ENCODE measurements at regions not wholly inside any gene's neighbourhood (a gene's known extent, or its start where the extent isn't known, plus 50 kb on each side); places are given as distances from the start of the nearest gene placed in this dataset.
"Not testable (repeated sequence)": the region's sequence is repeated elsewhere in the genome, so short reads cannot be mapped to it uniquely, and the experiment has no call there.

GRCh38 chr4:11072999-11073398, 355.7 kb downstream of the HS3ST1 start:
- Histone ChIP-seq H3K9me3 (ENCODE audit: control insufficient read depth in 2 of 2, insufficient read depth in 1 of 2, low read length in 1 of 2) (no peaks in the 10 kb centered on the region), H3K36me3 (ENCODE audit: control insufficient read depth in 2 of 2, insufficient read depth in 2 of 2, low read length in 1 of 2) (no peaks in the 10 kb centered on the region), H3K4me1 (ENCODE audit: control insufficient read depth in 2 of 2, insufficient read depth in 2 of 2, low read length in 2 of 2) (peaks cover 0 to 6% of the 10 kb centered on the region in 2 donors), H3K4me3 (ENCODE audit: low read length in 2 of 2) (no peak overlapping the region), H3K27ac (ENCODE audit: low read depth in 1 of 2, low read length in 1 of 2) (no peak overlapping the region), H3K27me3 (ENCODE audit: control insufficient read depth in 2 of 2, insufficient read depth in 1 of 2, low read length in 1 of 2) (no peaks in the 10 kb centered on the region)
- peak in 2 of 9 donors; percentile 26 to 28 for DNase-seq (ENCODE audit: low read depth in 6 of 9, low spot score in 9 of 9)
- WGBS = 96% methylated on average over 8 of the region's 8 CpGs

- H3K27ac ChIP-seq (ENCODE audit: low read depth in 1 of 2, low read length in 1 of 2) = no peak overlapping the region
- WGBS = 97% methylated on average over 5 of the region's 5 CpGs
- no peak overlapping the region for H3K4me3 ChIP-seq (ENCODE audit: low read length in 2 of 2)
- DNase-seq (ENCODE audit: low read depth in 6 of 9, low spot score in 9 of 9) = no peak
- H3K4me1 ChIP-seq (ENCODE audit: control insufficient read depth in 2 of 2, insufficient read depth in 2 of 2, low read length in 2 of 2) = peaks cover 0 to 6% of the 10 kb centered on the region in 2 donors
- no peaks in the 10 kb centered on the region for H3K27me3 ChIP-seq (ENCODE audit: control insufficient read depth in 2 of 2, insufficient read depth in 1 of 2, low read length in 1 of 2)
- H3K9me3 ChIP-seq (ENCODE audit: control insufficient read depth in 2 of 2, insufficient read depth in 1 of 2, low read length in 1 of 2) = no peaks in the 10 kb centered on the region
- H3K36me3 ChIP-seq (ENCODE audit: control insufficient read depth in 2 of 2, insufficient read depth in 2 of 2, low read length in 1 of 2) = no peaks in the 10 kb centered on the region
These were observed 356.2 kb downstream of the HS3ST1 start for GRCh38 chr4:11072463-11072862.

GRCh38 chr4:11070813-11071212, 357.9 kb downstream of the HS3ST1 start:
- H3K9me3 ChIP-seq (ENCODE audit: control insufficient read depth in 2 of 2, insufficient read depth in 1 of 2, low read length in 1 of 2) = peaks cover 0 to 4% of the 10 kb centered on the region in 2 donors
- H3K27ac ChIP-seq (ENCODE audit: low read depth in 1 of 2, low read length in 1 of 2) = no peak overlapping the region
- H3K27me3 ChIP-seq (ENCODE audit: control insufficient read depth in 2 of 2, insufficient read depth in 1 of 2, low read length in 1 of 2) = no peaks in the 10 kb centered on the region
- no peaks in the 10 kb centered on the region for H3K36me3 ChIP-seq (ENCODE audit: control insufficient read depth in 2 of 2, insufficient read depth in 2 of 2, low read length in 1 of 2)
- H3K4me1 ChIP-seq (ENCODE audit: control insufficient read depth in 2 of 2, insufficient read depth in 2 of 2, low read length in 2 of 2) = peaks cover 0 to 6% of the 10 kb centered on the region in 2 donors
- 98% methylated on average over 4 of the region's 4 CpGs for WGBS
- H3K4me3 ChIP-seq (ENCODE audit: low read length in 2 of 2) = no peak overlapping the region
- no peak for DNase-seq (ENCODE audit: low read depth in 6 of 9, low spot score in 9 of 9)

GRCh38 chr4:11069581-11070211, 359.0 kb downstream of the HS3ST1 start:
- Histone ChIP-seq H3K4me1 (ENCODE audit: control insufficient read depth in 2 of 2, insufficient read depth in 2 of 2, low read length in 2 of 2) (peaks cover 0 to 6% of the 10 kb centered on the region in 2 donors), H3K9me3 (ENCODE audit: control insufficient read depth in 2 of 2, insufficient read depth in 1 of 2, low read length in 1 of 2) (peaks cover 0 to 4% of the 10 kb centered on the region in 2 donors), H3K36me3 (ENCODE audit: control insufficient read depth in 2 of 2, insufficient read depth in 2 of 2, low read length in 1 of 2) (no peaks in the 10 kb centered on the region), H3K4me3 (ENCODE audit: low read length in 2 of 2) (no peak overlapping the region), H3K27ac (ENCODE audit: low read depth in 1 of 2, low read length in 1 of 2) (no peak overlapping the region), H3K27me3 (ENCODE audit: control insufficient read depth in 2 of 2, insufficient read depth in 1 of 2, low read length in 1 of 2) (no peaks in the 10 kb centered on the region)
- DNase-seq (ENCODE audit: low read depth in 6 of 9, low spot score in 9 of 9) = no peak
- WGBS = 97% methylated on average over 2 of the region's 2 CpGs

GRCh38 chr4:11069083-11069482, 359.6 kb downstream of the HS3ST1 start:
- Histone ChIP-seq H3K36me3 (ENCODE audit: control insufficient read depth in 2 of 2, insufficient read depth in 2 of 2, low read length in 1 of 2) (no peaks in the 10 kb centered on the region), H3K27ac (ENCODE audit: low read depth in 1 of 2, low read length in 1 of 2) (no peak overlapping the region), H3K4me1 (ENCODE audit: control insufficient read depth in 2 of 2, insufficient read depth in 2 of 2, low read length in 2 of 2) (peaks cover 0 to 6% of the 10 kb centered on the region in 2 donors), H3K27me3 (ENCODE audit: control insufficient read depth in 2 of 2, insufficient read depth in 1 of 2, low read length in 1 of 2) (no peaks in the 10 kb centered on the region), H3K9me3 (ENCODE audit: control insufficient read depth in 2 of 2, insufficient read depth in 1 of 2, low read length in 1 of 2) (peaks cover 0 to 4% of the 10 kb centered on the region in 2 donors), H3K4me3 (ENCODE audit: low read length in 2 of 2) (no peak overlapping the region)
- no peak for DNase-seq (ENCODE audit: low read depth in 6 of 9, low spot score in 9 of 9)
- WGBS = 73% methylated on average over 3 of the region's 3 CpGs

- H3K27me3 ChIP-seq (ENCODE audit: control insufficient read depth in 2 of 2, insufficient read depth in 1 of 2, low read length in 1 of 2); H3K27ac ChIP-seq (ENCODE audit: low read depth in 1 of 2, low read length in 1 of 2); H3K36me3 ChIP-seq (ENCODE audit: control insufficient read depth in 2 of 2, insufficient read depth in 2 of 2, low read length in 1 of 2); H3K4me1 ChIP-seq (ENCODE audit: control insufficient read depth in 2 of 2, insufficient read depth in 2 of 2, low read length in 2 of 2); H3K9me3 ChIP-seq (ENCODE audit: control insufficient read depth in 2 of 2, insufficient read depth in 1 of 2, low read length in 1 of 2); DNase-seq (ENCODE audit: low read depth in 6 of 9, low spot score in 9 of 9): not testable (repeated sequence)
- peak overlapping the region in 1 of 2 donors; percentile 3 for H3K4me3 ChIP-seq (ENCODE audit: low read length in 2 of 2)
- WGBS = 95% methylated on average over 22 of the region's 22 CpGs
These were observed 362.1 kb downstream of the HS3ST1 start for GRCh38 chr4:11066584-11066983.

- H3K4me1 ChIP-seq (ENCODE audit: control insufficient read depth in 2 of 2, insufficient read depth in 2 of 2, low read length in 2 of 2); H3K9me3 ChIP-seq (ENCODE audit: control insufficient read depth in 2 of 2, insufficient read depth in 1 of 2, low read length in 1 of 2); H3K36me3 ChIP-seq (ENCODE audit: control insufficient read depth in 2 of 2, insufficient read depth in 2 of 2, low read length in 1 of 2); H3K27ac ChIP-seq (ENCODE audit: low read depth in 1 of 2, low read length in 1 of 2); H3K4me3 ChIP-seq (ENCODE audit: low read length in 2 of 2); H3K27me3 ChIP-seq (ENCODE audit: control insufficient read depth in 2 of 2, insufficient read depth in 1 of 2, low read length in 1 of 2); DNase-seq (ENCODE audit: low read depth in 6 of 9, low spot score in 9 of 9): not testable (repeated sequence)
- WGBS = 97% methylated on average over 3 of the region's 3 CpGs
These were observed 368.1 kb downstream of the HS3ST1 start for GRCh38 chr4:11060637-11061036.

- H3K4me1 ChIP-seq (ENCODE audit: control insufficient read depth in 2 of 2, insufficient read depth in 2 of 2, low read length in 2 of 2) = not testable (repeated sequence)
- 99% methylated on average over 7 of the region's 7 CpGs for WGBS
These were observed 370.4 kb upstream of the CLNK start for GRCh38 chr4:11054937-11055336.

GRCh38 chr4:11053601-11054220, 369.1 kb upstream of the CLNK start:
- Histone ChIP-seq H3K27me3 (ENCODE audit: control insufficient read depth in 2 of 2, insufficient read depth in 1 of 2, low read length in 1 of 2) (no peaks in the 10 kb centered on the region), H3K27ac (ENCODE audit: low read depth in 1 of 2, low read length in 1 of 2) (no peak overlapping the region), H3K9me3 (ENCODE audit: control insufficient read depth in 2 of 2, insufficient read depth in 1 of 2, low read length in 1 of 2) (no peaks in the 10 kb centered on the region), H3K4me3 (ENCODE audit: low read length in 2 of 2) (no peak overlapping the region), H3K36me3 (ENCODE audit: control insufficient read depth in 2 of 2, insufficient read depth in 2 of 2, low read length in 1 of 2) (no peaks in the 10 kb centered on the region), H3K4me1 (ENCODE audit: control insufficient read depth in 2 of 2, insufficient read depth in 2 of 2, low read length in 2 of 2) (peaks cover 5 to 8% of the 10 kb centered on the region in 2 donors)
- WGBS = 86% methylated on average over 5 of the region's 5 CpGs
- no peak for DNase-seq (ENCODE audit: low read depth in 6 of 9, low spot score in 9 of 9)

More at GRCh38 chr4:11054937-11055336, 370.4 kb upstream of the CLNK start:
- not testable (repeated sequence) for H3K9me3 ChIP-seq (ENCODE audit: control insufficient read depth in 2 of 2, insufficient read depth in 1 of 2, low read length in 1 of 2); H3K4me3 ChIP-seq (ENCODE audit: low read length in 2 of 2); H3K36me3 ChIP-seq (ENCODE audit: control insufficient read depth in 2 of 2, insufficient read depth in 2 of 2, low read length in 1 of 2); H3K27ac ChIP-seq (ENCODE audit: low read depth in 1 of 2, low read length in 1 of 2); H3K27me3 ChIP-seq (ENCODE audit: control insufficient read depth in 2 of 2, insufficient read depth in 1 of 2, low read length in 1 of 2); DNase-seq (ENCODE audit: low read depth in 6 of 9, low spot score in 9 of 9)

All from thymus (tissue), 11 donors.